ENCODE measurements at regions not wholly inside any gene's neighbourhood (a gene's known extent, or its start where the extent isn't known, plus 50 kb on each side); places are given as distances from the start of the nearest gene placed in this dataset.

DNA sequence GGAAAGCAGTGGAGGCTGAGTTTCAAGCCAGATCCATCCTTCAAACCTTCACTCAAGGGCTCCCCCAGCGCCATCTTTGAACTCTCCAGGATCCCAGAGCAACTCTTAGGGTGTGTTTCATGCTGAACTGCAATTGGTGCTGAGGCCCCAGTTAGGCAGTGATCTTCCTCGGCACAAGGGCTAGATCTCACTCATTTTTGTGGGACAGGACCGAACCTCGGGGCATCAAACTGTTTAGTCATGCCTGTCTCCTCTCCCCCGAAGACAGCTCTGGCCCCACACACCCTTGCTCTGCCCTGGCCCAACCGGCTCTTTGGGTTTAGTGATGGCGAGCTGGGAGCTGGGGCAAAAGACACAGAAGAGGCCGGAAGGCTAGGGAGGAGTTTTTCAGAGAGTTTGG is 115.1 kb downstream of the NUFIP1 start:
- ChIA-PET POLR2A (no interaction called here), CTCF (no interaction called here)
- H3K4me1 ChIP-seq (ENCODE audit: control insufficient read depth, insufficient read depth, low read length): no peaks in the 10 kb centered on the region
- no peak overlapping the region for H3K4me3 ChIP-seq (ENCODE audit: low read depth, low read length)
- H3K27ac ChIP-seq (ENCODE audit: extremely low read depth, low read depth, low read length): no peak overlapping the region
- no peaks in the 10 kb centered on the region for H3K9me3 ChIP-seq (ENCODE audit: control insufficient read depth, insufficient read depth, low read depth, low read length)
- no peaks in the 10 kb centered on the region for H3K36me3 ChIP-seq (ENCODE audit: control insufficient read depth in 2 of 2, insufficient read depth in 1 of 2, low read length in 2 of 2)
- TF ChIP-seq ZNF48 (tag by site-specific recombination; IDR thresholded peaks at IDR 0.05): no peak
- TF ChIP-seq ZBTB6 (tag by site-specific recombination; IDR thresholded peaks at IDR 0.05): no peak
- TF ChIP-seq ZNF585B (tag by site-specific recombination; IDR thresholded peaks at IDR 0.05): no peak
- no peak for TF ChIP-seq ZFP3 (tag by site-specific recombination; IDR thresholded peaks at IDR 0.05; ENCODE audit: low read depth)
- TF ChIP-seq ZBTB1 (tag by site-specific recombination; IDR thresholded peaks at IDR 0.05): no peak
- TF ChIP-seq ZNF529 (tag by site-specific recombination; IDR thresholded peaks at IDR 0.05; ENCODE audit: insufficient replicate concordance): no peak
- no peak for TF ChIP-seq FEZF1 (tag by site-specific recombination; IDR thresholded peaks at IDR 0.05)
- TF ChIP-seq ZNF23 (tag by site-specific recombination; IDR thresholded peaks at IDR 0.05; ENCODE audit: borderline replicate concordance): no peak
- no peak for TF ChIP-seq ZNF433 (tag by site-specific recombination; IDR thresholded peaks at IDR 0.05; ENCODE audit: low read depth)
- TF ChIP-seq ZNF366 (tag by site-specific recombination; conservative IDR thresholded peaks at IDR 0.05): no peak
- no peak for TF ChIP-seq ZBTB21 (tag by site-specific recombination; IDR thresholded peaks at IDR 0.05)
- no peak for TF ChIP-seq ZSCAN30 (tag by site-specific recombination; IDR thresholded peaks at IDR 0.05)
- no peak for TF ChIP-seq ZNF426 (tag by site-specific recombination; IDR thresholded peaks at IDR 0.05)
- TF ChIP-seq ZNF544 (tag by site-specific recombination; IDR thresholded peaks at IDR 0.05): no peak
- no peak for TF ChIP-seq ZNF239 (tag by site-specific recombination; IDR thresholded peaks at IDR 0.05)

DNA sequence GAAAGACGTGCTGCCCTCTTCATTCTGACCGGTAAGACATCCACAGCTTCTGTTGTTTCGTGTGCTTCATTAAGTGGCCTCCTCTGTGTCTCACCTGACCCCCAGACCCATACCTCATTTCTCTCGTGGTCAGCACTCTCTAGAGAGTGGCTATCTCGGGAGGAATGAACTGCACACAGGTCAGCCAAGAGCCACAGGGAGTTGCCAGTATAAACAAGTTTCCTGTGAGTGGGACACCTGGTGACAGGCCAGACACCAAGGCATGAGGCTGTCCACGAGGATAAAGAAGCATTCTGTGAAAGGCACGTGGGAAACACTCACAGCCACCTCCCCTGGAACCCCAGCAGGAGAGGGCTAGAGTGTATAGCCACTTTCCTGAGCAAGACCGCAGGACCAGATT is 115.8 kb downstream of the NUFIP1 start:
- CTCF ChIA-PET: no interaction called here
- H3K9me3 ChIP-seq (ENCODE audit: control insufficient read depth, insufficient read depth, low read depth, low read length): no peaks in the 10 kb centered on the region
- no peak overlapping the region for H3K27ac ChIP-seq (ENCODE audit: extremely low read depth, low read depth, low read length)
- no peaks in the 10 kb centered on the region for H3K4me1 ChIP-seq (ENCODE audit: control insufficient read depth, insufficient read depth, low read length)
- H3K36me3 ChIP-seq (ENCODE audit: control insufficient read depth in 2 of 2, insufficient read depth in 1 of 2, low read length in 2 of 2): no peaks in the 10 kb centered on the region
- POLR2A ChIA-PET: no interaction called here
- H3K4me3 ChIP-seq (ENCODE audit: low read depth, low read length): no peak overlapping the region
- TF ChIP-seq, protein P1, sequence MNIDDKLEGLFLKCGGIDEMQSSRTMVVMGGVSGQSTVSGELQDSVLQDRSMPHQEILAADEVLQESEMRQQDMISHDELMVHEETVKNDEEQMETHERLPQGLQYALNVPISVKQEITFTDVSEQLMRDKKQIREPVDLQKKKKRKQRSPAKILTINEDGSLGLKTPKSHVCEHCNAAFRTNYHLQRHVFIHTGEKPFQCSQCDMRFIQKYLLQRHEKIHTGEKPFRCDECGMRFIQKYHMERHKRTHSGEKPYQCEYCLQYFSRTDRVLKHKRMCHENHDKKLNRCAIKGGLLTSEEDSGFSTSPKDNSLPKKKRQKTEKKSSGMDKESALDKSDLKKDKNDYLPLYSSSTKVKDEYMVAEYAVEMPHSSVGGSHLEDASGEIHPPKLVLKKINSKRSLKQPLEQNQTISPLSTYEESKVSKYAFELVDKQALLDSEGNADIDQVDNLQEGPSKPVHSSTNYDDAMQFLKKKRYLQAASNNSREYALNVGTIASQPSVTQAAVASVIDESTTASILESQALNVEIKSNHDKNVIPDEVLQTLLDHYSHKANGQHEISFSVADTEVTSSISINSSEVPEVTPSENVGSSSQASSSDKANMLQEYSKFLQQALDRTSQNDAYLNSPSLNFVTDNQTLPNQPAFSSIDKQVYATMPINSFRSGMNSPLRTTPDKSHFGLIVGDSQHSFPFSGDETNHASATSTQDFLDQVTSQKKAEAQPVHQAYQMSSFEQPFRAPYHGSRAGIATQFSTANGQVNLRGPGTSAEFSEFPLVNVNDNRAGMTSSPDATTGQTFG (tag by site-specific recombination; IDR thresholded peaks at IDR 0.05; ENCODE audit: borderline replicate concordance): no peak
- no peak for TF ChIP-seq KLF17 (tag by site-specific recombination; IDR thresholded peaks at IDR 0.05)
- TF ChIP-seq ZNF548 (tag by site-specific recombination; IDR thresholded peaks at IDR 0.05): no peak
- TF ChIP-seq ZNF514 (tag by site-specific recombination; IDR thresholded peaks at IDR 0.05): no peak
- TF ChIP-seq PRDM10 (tag by site-specific recombination; IDR thresholded peaks at IDR 0.05): no peak
- TF ChIP-seq ZNF37A (tag by site-specific recombination; IDR thresholded peaks at IDR 0.05): no peak
- no peak for TF ChIP-seq OSR2 (tag by site-specific recombination; IDR thresholded peaks at IDR 0.05)
- TF ChIP-seq ZFP41 (tag by site-specific recombination; IDR thresholded peaks at IDR 0.05; ENCODE audit: borderline replicate concordance): no peak
- no peak for TF ChIP-seq ZNF433 (tag by site-specific recombination; IDR thresholded peaks at IDR 0.05; ENCODE audit: low read depth)
- no peak for TF ChIP-seq BCL11B (tag by site-specific recombination; IDR thresholded peaks at IDR 0.05; ENCODE audit: low read depth)
- no peak for TF ChIP-seq ZNF777 (tag by site-specific recombination; IDR thresholded peaks at IDR 0.05; ENCODE audit: borderline replicate concordance)
- no peak for TF ChIP-seq KLF9 (tag by site-specific recombination; IDR thresholded peaks at IDR 0.05; ENCODE audit: low read depth)
- TF ChIP-seq ZNF138 (tag by site-specific recombination; IDR thresholded peaks at IDR 0.05; ENCODE audit: borderline replicate concordance): no peak
- TF ChIP-seq, protein P2, sequence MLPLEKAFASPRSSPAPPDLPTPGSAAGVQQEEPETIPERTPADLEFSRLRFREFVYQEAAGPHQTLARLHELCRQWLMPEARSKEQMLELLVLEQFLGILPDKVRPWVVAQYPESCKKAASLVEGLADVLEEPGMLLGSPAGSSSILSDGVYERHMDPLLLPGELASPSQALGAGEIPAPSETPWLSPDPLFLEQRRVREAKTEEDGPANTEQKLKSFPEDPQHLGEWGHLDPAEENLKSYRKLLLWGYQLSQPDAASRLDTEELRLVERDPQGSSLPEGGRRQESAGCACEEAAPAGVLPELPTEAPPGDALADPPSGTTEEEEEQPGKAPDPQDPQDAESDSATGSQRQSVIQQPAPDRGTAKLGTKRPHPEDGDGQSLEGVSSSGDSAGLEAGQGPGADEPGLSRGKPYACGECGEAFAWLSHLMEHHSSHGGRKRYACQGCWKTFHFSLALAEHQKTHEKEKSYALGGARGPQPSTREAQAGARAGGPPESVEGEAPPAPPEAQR (tag by site-specific recombination; IDR thresholded peaks at IDR 0.05): no peak
